Smooth muscle cell of the brain vasculature (primary cell): ENCODE measurements at regions not wholly inside any gene's neighbourhood (a gene's known extent, or its start where the extent isn't known, plus 50 kb on each side); places are given as distances from the start of the nearest gene placed in this dataset.

Source experiments
- DNase-seq: peaks from one replicate; pipeline ENCODE4 v3.0.0-alpha.2; 2012; ENCODE audit warnings: low read depth, low spot score

DNA sequence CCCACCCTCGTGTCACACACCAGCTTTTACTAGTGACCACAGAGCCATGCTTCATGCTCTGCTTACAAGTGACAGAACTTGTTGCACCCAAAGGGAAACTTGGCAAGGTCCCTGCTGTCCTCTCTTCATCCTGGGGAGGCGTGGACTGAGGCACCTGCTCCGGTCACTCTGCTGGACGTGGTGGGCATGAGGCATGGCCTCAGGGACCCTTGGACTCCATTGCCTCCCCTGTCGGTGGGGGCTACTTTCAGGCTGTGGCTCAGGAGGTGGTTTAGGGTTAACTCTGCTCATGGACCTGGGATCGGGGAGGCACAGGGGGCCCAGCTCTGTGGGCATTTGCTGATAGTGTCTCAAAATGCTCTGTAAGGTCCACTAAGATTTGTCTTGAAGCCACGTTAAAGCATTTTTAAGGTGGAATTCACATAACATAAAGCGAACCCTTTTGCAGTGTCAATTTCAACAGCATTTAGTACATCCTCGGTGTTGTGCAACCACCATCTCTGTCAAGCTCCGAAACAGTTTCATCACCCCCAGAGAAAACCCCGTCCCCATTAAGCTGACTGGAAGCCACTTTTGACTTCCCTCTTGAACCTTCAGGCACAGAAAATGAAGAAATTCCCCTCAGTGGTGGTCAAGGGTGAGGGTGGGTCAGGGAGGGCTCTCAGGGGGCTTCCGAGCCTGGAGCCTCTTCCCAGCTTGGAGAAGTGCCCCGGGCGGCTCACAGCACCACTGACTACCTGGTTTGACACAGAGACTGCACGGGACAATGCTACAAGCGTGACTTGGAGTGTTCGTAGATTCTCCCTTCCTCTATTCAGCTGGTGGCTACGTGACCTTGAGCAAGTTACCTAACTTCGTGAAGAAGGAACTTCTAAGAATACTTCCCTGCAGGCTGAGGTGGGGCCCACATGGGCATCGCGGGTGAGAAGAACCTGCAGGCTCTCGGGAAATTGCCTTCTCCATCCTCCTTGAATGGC is 100.0 kb upstream of the HDAC4 start:
- no peak for DNase-seq

DNA sequence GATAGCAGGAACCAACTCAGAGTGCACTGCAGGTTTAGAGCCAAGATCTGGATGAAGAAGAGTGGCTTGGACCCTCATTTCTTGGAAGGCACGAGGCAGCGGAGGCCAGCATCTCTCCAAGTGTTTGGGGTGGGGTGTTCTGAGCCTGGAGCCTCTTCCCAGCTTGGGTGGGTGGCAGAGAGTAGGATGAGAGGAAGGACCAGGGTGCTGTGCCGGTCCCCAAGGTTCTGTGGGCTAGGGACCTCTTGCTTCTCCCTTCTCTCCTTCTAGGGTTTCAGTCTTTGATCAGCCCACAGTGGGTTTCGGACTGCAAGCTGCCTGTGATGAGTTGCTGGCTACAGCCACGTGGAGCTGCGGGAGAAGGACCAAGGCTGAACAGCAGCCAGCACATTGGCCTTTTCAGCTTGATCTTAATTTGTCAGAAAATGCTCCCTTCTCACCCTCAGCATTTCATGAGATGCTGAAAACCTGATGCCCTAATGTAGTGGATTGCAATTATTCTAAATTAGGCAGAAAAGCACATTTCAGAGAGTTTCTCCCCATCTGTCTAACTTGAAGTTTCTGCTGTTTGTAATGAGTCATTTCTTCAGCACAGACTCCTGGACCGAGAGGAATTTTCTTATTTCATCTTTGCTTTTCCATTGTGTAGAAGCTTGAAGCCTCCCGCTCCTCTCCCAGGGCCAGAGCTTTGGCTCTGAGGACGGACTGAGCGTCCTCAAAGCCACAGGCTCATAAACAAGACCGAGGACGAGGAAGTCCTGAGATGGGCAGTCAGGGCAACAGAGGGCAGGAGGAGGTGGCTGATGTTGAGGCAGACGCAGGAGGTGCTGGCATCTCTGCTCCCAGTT is 99.1 kb upstream of the HDAC4 start:
- DNase-seq: no peak

DNA sequence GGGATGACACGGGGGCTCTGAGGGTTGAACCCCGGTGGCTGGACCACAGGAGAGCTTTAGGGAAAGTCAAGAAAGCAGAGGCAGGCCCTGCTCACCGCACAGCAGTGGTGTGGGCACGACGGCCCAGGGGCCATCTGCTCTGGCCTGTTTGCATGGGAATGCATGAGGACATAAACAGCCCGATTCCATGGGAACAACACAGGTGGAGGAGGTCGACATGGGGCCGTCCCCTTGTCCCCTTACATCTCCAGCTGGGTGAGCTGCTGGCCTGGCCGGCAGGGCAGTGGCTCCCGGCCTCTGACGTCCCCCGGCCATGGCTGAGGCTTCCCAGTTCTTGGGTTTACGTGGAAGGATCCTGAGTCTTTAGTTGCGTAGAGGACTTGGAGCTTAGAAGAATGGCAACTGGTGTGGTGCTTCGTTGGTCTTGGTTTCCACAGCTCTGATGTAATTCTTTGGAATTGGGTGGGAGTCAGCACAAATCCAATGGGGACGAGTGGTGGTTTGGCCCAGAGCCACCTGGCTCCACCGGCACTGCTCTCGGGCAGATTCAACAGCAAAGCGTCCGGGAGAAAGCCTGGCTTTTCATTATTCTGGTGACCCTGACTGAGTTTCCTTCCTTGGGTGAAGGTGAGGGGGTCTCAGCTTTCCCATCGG is 98.3 kb upstream of the HDAC4 start:
- no peak for DNase-seq

DNA sequence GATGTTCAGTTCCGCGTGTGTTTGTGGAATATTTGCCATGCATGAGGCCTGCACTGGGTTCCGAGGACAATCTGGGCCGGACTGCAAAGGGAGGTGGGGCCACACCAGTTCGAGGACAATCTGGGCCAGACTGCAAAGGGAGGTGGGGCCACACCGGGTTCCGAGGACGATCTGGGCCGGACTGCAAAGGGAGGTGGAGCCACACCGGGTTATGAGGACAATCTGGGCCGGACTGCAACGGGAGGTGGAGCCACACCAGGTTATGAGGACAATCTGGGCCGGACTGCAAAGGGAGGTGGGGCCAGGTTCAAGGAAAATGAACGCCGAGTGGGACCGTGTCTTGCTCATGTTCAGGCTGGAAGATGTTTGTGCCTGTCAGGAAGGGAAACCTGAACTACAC is 97.8 kb upstream of the HDAC4 start:
- DNase-seq: no peak

DNA sequence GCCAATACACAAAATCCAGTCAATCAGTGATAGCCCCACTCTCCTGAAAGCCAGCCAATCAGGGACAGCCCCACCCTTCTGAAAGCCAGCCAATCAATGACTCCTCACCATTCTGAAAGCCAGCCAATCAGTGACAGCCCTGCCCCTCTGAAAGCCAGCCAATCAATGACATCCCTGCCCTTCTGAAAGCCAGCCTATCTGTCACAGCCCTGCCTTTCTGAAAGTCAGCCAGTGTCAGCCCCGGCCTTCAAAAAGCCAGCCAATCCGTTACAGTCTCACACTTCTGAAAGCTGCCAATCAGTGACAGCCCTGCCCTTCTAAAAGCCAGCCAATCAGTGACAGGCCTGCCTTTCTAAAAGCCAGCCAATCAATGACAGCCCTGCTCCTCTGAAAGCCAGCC is 95.9 kb upstream of the HDAC4 start:
- no peak for DNase-seq

DNA sequence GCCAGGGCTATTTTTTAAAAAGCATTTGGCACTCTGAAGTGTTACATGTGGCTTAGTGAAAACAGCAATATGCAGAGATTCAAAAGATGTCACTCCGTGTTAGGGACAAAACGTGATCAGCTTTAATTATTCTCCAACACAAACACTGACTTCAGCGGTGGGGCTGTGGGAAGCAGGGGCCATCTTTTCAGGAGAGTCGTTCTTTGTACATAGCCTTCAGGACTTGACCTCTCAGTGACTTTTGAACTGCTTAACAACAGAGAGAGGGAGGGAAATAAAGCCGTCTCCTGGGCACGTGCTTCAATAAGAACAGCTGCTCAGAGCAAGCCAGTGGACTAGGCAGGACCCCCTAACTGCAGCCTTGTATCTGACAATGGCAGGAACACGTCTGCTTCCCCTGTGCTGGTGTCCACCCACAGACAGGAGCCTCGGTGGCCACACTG is 95.0 kb upstream of the HDAC4 start:
- DNase-seq: no peak

DNA sequence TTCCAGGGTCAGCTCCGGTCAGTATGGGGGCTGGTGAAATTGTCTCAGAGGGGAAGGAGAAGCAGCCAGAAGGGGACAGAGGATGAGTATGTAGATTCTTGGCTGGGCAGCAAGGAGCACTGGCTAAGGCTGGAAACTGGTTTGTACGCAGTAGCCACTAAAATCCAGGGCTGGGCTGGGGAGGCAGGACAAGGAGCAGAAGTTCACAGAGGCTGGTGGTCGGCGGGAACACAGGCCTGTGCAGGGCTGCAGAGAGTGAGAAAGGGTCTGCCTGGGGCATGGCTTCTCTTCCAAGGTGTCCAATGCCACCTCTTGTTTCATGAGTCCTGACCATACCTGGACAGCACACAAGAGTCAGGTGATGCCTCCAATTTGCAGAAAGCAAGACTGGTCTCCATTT is 94.4 kb upstream of the HDAC4 start:
- no peak for DNase-seq

DNA sequence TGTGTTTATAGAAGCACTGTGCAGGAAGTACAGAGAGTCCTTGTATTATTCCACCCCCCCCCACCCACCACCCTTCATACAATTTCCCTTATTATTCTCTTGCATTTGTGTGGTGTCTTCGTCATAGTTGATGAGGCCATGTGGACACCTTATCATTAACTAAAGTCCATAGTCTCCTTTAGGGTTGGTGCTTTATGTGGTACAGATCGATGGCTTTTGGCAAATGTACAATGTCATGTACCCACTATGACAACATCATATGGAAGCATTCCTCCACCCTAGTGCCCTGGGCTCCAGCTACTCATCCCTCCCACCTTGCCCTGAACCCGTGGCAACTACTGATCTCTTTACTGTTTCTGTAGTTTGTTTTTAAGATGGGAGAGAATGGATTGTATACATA is 93.8 kb upstream of the HDAC4 start:
- DNase-seq: no peak

DNA sequence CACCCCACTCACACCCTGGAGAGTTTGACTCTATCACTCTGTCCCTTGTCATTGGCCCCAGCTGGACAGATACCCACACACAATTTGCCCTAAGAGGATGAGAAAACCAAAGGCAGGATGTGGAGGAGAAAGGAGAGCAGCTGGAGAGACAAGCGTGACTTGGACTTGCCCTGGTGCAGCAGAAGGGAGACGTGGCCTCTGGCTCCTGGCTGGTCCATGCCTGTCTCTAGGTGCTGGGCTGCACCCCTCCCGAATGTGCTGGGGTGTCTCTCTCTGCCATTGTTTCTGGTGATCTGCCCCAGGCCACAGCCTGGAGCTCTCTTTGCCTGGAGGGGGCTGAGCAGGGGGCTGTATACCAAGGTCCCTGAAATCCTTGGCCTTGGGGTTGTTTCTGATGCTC is 88.7 kb upstream of the HDAC4 start:
- no peak for DNase-seq

DNA sequence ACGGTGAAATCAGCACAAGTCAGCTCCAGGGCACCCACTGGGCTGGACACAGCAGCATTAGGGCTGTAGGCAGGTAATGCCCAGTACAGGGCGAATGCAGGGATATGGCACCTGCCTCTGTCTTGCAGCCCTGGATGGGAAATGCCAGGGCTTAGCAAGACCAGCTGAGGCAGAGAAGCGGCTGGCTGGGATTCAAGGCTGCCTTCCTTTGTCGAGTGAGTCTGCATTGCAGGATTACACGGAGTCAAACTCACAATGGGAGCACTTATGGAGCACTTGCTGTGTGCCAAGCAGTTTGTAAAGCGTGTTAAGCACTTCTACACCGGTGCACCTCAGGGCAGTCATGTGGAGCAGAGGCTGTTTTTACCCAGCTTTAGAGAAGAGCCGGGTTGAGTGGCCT is 87.3 kb upstream of the HDAC4 start:
- no peak for DNase-seq

DNA sequence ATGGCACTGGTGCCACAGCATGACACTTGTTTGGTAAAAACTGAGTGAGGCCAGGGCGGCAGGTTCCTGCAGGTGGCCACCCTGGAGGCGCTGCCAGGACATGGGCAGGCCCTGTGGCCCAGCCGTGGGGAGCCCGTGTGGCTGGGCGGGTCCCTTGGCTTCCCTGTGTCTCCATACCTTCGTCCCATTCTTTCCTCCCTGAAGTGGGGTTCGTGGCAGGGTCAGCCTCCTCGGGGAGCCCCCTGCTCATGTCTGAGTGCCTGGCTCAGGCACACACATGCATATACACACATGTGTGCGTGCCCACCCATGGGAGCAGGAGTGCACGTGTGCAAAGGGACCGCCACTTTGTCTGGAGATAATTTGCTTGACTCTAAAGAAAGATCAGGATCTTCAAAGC is 86.5 kb upstream of the HDAC4 start:
- no peak for DNase-seq

DNA sequence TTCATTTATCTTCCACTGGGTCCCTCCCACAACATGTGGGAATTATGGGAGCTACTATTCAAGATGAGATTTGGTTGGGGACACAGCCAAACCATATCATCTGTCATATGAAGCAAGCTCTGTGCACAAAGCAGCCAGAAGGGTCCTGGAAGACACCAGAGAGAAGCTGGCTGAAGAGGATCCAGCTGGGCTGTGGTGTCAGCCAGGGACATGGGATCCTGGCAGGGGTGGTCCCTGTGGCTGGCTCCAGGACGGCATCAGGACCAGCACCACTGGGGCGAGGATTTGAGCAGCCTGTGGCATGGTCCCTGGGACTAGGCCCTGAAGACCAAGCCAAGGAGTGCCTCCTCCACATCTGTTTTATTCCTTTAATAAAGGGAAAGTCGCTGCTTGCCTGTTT is 84.8 kb upstream of the HDAC4 start:
- no peak for DNase-seq

DNA sequence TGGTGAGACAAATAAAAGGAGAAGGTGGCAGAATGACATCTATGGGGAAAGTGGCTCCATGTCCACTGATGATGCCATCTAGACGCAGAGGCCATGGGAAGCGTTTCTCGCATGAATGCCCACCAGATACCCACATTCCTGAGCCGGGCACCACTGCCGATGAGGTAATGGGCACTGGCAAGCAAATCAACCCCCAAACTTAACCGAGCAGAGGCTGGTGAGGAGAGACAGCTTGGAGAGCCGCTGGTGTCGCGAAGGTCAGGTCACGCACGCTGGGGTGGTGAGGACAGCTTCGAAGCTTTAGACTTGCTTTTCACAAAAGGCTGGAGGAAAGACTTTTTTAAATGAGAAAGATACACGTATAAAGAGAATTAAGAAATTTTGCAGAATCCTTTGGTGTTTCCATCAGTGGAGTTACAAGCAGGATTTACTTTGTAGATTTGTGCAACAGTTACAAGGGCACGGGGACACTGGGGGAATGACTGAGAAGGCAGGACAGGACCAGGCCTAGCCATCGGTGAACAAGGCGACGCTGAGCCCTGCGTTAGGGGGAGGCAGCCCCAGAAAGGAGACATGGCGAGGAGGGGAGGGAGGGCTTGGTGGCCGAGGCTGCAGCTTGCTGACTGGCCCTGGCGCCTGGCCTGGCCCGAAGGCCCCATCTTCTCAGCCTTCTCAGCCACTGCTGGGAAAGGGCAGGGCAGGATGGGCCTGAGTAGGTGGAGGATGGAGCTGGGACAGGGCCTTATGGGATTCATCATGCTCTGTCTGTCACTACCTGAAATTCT is 83.9 kb upstream of the HDAC4 start:
- DNase-seq: no peak

DNA sequence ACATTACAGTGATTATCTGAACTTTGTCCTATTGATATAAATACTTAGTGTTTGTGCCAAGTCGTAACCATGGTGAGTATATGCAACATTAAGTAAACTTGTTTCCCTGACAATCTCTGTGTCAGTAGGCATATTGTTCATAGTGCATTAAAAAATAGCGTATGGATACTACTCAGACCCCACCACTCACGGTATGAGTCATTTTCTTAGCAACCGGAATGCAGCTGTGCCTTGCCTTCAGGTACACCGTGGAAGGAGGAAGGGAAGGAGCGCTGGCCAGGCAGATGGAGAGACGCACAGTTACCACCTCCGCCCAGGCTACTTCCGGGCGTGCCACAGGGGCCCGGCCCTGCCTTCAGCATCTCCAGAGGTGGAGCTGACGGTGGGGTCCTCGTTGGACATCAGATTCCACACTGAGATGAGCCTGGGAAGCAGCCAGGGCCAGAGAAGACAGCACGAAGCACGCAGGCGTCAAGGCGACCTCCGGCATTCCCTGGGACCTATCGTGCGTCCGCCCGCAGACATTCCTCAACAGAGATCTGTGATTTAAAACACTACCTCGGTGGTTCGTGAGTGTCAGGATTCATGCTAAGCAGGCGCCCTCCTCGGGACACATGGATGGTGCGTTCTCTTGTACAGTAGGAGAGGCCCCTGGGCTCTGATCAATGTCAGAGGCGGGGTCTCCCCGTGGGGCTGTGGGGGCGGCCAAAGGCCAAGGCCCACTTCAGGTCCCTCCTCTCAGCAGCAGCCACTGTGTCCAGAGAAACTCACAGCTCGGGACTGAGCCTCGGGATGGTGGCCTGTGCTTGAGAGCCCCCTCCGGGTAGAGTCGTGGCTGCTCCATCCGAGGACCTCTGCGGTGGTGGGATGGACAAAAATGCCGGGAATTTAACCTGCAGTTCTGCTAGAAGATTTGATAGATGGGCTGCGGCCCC is 82.2 kb upstream of the HDAC4 start:
- no peak for DNase-seq

DNA sequence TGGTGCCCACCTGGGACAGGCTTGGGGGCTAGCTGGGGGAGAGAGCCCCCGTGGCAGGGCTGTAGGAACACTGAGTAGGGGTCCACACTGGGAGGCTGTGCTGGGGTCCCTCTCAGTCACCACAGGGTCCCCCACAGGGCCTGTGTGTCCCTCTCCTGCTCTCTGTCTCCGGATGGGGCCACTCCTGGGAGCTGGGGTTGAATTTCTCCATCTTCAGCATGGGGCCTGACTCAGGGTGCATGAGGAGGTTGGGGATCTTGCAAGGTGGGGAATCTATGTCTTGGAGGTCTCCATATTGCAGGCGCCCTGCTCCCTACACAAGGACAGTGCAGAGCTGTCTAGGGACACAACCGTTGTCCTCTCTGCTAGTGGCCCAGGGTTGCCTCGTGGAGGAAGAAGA is 78.7 kb upstream of the HDAC4 start:
- no peak for DNase-seq

DNA sequence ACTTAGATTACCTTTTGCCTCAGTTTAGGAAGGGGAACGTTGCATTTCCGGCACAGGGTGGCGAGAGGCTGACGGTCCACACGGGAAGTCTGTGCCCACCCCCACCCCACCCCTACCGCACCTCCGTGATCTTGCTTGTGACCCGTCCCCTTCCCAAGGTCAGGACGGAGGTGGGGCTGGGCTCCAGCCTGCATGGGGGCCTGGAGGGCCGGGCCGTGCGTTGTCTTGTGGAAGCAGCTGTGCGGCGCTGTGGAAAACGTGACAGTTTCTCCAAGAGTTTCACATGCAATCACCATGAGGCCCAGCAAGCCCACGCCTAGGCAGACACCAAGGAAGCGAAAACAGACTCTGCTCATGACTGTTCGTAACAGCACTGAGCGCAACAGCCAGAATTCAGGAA is 76.8 kb upstream of the HDAC4 start:
- no peak for DNase-seq

DNA sequence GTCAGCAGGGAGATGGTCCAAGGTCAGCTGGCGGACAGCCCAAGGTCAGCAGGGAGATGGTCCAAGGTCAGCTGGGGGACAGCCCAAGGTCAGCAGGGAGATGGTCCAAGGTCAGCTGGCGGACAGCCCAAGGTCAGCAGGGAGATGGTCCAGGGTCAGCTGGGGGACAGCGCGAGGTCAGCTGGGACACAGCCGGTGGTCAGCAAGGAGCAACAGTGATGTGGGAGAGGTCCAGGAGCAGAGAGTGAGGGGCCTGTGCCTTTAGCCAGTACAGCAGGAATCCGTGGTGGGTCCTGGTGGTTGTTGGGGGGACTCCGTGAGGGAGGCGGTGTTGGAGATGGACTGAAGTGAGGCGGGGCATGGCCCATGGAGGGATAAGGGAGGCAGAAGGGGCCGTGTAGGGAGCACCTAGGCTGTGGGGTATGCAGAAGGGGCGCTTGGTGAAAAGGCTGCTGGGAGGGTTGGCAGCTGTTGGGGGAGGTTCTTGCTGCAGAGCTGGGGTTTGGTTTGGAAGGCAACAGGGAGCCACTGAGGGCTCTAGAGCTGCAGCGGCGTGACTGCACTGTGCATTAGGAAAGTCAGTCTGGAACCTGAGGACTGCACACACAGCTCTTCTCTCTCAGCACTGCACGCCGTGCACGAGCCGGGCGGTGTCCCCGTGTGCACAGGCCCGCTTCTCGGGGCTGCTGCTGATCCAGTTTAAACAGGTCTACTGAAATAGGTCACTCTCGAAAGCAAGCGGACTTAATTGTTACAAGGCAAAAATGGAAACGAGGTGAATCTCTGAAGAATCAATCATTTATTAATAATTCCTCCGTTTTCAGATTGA is 76.2 kb upstream of the HDAC4 start:
- DNase-seq: no peak

DNA sequence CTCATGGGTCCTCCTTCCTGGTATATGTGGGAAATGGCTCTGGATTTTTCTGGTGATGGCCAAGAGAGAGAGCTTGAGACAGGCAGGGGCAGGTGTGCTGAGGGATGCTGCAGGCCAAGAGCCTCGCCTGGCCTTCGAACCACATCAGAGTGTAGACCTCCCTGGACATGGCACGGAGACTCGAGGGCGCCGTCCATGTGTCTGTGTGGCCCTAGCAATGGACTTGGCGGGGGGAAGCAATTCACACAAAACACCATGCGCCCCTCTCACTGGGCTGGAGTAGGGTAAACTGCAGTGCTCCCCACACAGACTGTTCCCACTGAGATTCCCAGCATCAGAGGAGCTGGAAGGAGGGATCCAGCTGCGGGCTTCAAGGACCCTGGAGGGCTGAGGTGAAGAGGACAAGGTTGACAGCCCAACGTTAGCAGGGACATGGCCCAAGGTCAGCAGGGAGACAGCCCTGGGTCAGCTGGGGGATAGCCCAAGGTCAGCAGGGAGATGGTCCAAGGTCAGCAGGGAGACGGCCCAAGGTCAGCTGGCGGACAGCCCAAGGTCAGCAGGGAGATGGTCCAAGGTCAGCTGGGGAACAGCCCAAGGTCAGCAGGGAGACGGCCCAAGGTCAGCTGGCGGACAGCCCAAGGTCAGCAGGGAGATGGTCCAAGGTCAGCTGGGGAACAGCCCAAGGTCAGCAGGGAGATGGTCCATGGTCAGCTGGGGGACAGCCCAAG is 75.4 kb upstream of the HDAC4 start:
- DNase-seq: no peak
